NB4 (cell line): ENCODE measurements at regions not wholly inside any gene's neighbourhood (a gene's known extent, or its start where the extent isn't known, plus 50 kb on each side); places are given as distances from the start of the nearest gene placed in this dataset.

ENCODE experiments used
- CTCF ChIP-seq: IDR thresholded peaks from one replicate; pipeline ENCODE4 v1.5.1; 2012; ENCODE audit warnings: low read depth, low read length
- MAX ChIP-seq: IDR thresholded peaks from 2 replicates; pipeline ENCODE4 v1.6.1; 2011; ENCODE audit warnings: low read depth, low read length
- POLR2A ChIP-seq: IDR thresholded peaks from 2 replicates; pipeline ENCODE4 v1.6.1; 2011; ENCODE audit warnings: mild to moderate bottlenecking; ENCODE audit not compliant: insufficient read length; ENCODE audit errors: extremely low read depth

GRCh38 chr7:3246127-3246526 lies 54.9 kb upstream of the SDK1 start:
- TF ChIP-seq POLR2A (no peak), CTCF (no peak), MAX (no peak)
